HG03159 (cell line): ENCODE measurements at regions not wholly inside any gene's neighbourhood (a gene's known extent, or its start where the extent isn't known, plus 50 kb on each side); places are given as distances from the start of the nearest gene placed in this dataset.
A peak's percentile ranks its signal among the peaks of the same experiment; 100 is the strongest.
"Not testable (repeated sequence)": the region's sequence is repeated elsewhere in the genome, so short reads cannot be mapped to it uniquely, and the experiment has no call there.

Source experiments
- ATAC-seq: cut with Tn5 transposase; IDR thresholded peaks from one replicate; pipeline ENCODE4 v1.9.1; 2021; ENCODE audit warnings: mild to moderate bottlenecking, moderate library complexity; ENCODE audit not compliant: unreplicated experiment

DNA sequence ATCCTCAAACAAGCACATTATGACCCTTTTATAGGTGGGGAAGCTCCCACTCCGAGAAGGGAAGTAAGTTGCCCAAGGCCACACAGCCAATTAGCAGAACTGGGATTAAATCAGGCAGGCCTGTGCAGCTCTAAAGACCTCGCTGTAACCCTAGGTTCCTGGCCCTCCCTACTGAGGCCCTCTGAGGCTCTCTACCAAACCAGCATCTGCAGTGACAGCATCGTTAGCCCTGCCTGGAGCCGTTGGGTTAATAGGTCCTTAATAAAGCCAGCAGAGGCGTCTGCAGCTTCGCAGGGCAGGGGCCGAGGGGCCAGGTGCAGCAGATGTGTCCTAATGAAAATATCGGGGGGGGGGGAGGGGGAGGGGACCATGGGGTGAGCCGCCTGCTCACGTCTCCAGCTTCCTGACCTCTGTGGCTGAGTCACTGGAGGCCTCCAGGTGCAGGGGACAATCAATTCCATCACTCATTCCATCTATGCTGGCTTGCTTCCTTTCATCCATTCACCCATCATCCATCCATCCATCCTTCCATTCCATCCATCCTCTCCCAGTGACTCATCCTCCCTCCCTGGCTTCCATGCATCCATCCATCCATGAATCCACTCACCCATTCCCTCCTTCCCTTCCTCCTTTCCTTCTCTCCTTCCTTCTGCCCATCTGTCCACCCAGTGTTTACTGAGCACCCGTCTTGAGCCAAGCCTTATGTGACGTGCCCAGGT lies 203.9 kb downstream of the C9orf50 start:
- ATAC-seq, result no peak

DNA sequence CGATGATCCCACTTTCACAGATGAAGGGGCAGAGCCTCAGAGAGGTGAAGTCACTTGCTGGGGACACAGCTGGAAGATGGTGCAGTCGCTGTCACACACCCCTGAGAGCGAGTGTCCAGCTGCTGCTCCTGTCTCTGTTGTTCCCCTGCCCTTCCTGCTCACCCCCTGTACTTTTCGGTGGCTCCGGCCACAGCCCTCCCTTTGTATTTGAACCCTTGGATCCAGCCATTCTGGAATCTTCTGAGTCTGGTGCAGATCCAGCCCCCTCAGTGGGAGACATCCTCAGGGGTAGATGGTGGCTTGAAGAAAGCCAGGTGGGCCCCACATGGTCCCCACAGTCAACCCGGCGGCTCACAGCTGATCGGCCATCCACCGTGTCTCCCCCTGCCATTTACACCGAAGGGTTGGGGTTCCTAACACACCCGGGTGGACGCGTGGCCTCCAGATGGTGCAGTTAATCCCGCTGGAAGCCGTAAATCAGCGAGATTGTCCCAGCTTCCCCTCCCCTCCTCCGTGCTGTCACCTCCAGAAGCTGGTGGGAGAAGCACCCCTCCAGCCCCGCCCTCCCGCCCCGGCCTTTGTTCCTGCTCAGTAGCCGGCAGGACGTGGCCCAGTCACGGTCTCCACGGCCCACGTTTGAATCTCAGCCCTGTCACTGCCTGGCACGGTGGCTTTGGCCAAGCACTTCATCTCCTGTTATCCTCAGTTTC lies 204.8 kb downstream of the C9orf50 start:
- no peak for ATAC-seq

DNA sequence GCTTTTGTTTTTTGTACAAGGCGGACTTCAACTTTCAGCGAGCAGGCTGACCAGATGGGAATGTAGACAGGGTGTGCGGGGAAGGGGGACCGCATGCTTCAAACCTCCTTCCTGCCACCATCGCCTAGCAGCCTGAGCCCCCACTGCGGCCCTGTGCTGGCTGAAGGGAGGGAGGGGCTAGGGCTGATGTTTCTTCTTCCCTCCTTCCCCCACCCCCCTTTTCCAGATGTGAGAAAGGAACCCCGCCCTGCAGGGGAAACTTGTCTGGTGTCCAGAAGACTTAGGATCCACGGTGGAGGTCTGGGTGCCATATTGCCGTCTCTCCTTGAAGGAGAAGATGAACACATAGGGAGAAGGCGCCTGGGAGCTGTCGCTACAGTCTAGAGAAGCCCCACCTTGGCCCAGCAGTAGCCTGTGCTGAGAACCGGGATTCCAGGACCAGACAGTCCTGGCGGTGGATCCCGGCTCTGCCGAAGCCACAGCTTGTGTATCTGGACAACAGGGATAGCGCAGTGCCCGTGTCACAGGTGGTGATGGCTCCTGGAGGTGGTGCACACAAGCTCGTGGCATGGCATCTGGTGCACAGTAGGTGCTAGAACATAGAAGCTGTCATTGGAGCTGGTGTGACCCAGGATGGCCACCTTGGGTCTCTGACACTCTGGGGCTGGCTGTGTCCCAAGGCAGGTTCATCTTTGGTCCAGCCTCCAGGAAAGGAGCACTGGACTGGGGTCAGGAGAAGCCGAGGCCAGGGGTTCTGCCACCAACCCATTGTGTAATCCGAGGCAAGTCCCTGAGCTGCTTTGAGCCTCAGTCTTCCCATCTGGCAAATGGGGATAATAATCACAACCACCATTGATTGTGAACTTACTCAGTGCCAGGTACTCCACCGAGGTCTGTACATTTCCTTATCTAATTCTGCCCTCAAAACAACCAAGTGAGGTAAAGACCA lies 205.6 kb downstream of the C9orf50 start:
- ATAC-seq, result no peak

DNA sequence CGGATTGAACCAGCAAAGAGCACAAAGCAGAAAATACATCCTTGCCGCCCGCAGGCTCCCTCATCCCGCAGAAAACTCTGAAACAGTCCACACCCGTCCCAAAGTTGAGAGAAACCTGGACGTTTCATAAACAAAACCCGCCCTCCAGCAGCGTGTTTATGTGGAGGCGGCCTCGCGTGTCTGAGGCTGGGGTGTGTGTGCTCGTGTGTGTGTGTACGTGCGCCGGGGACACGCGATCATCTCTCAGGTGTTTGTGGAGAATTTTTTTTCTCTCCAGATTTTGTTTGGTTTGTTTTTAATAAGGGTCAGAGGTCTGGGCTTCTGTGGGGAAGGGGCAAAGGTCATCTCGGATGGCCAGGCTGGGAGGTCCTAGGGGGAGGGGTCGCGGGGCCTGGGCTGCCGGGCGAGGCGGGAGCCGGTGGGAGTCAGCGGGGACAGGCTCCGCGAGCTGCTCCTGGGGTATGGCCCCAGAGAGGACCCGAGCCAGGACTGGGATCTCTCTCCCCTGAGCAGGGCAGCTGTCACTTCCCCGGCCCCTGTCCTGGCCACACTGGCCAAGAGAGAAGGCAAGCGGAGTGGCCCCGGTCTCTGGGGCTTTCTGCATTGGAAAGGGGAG lies 206.4 kb downstream of the C9orf50 start:
- no peak for ATAC-seq

DNA sequence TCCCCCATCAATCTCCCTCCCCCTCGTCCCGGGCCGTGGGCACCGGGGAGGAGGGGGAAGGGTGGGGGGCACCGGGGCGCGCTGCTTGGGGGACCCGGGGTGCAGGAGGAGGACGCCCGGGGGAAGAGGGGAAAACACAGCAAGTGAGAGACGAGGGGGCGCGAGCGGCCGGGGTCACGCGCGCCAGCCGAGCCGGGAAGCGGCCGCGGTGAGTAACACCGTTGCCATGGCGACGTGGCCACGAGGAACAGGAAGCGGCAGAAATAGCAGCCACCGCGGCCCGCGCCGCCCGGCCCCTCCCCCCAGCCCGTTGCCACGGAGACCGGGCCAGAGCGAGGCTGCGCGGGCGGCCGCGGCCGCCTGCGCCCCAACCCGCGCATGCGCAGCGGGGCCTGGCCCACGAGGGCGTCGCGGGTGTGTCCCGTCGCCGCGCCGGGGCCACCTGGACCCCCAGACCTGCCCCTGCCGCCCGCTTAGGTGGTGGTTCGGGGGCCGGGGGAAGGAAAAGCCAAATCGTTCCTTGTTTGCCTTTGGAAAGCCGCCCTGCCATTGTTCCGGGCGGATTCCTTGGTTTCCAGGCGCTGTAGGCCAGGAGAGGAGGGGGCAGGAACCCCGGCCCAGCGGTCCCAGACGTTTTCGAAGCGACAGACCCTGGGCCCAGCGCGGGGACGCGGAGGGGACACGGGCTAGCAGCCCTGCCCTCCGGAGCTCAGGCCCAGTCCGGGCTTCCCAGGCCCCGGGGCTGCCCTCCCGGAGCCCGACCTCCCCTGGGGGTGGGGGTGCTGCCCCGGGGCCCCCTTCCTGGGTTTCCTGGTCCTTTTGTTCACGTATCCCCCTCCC lies 207.1 kb downstream of the C9orf50 start:
- peak; percentile 81 for ATAC-seq

DNA sequence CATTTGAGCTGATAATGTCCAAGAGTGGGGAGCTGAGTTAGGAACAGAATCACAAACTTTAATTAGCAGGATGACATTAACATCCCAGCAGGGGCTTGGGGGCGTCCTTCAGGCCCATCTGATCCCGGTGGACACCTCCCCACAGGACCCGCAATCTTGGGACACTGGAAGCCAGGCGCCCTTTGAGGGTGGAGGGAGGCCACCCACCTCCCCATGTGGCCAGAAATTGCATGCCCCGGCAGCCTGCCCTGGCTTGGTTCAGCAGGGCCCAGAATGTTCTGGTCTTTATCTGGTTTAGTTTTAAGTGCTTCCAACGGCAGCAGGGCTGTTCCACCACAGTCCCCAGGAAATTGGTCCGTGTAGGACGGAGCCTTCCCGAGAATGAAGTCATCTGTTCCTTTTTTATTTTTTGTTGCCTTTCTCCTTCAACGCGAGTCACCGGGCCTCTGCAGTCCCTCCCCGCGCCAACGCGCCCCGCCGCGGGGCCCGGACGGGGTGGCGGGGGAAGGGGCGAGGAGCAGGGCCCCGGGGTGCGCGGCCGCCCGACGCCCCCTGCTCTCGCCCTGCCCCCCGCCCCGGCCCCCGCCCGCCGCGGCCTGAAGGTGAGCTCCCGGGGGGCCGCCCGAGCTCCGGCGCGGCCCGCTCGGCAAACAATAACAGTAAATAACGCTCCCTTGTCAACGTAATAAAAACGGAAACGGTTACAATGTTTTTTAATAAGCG lies 207.9 kb downstream of the C9orf50 start:
- ATAC-seq, result peak; percentile 28

DNA sequence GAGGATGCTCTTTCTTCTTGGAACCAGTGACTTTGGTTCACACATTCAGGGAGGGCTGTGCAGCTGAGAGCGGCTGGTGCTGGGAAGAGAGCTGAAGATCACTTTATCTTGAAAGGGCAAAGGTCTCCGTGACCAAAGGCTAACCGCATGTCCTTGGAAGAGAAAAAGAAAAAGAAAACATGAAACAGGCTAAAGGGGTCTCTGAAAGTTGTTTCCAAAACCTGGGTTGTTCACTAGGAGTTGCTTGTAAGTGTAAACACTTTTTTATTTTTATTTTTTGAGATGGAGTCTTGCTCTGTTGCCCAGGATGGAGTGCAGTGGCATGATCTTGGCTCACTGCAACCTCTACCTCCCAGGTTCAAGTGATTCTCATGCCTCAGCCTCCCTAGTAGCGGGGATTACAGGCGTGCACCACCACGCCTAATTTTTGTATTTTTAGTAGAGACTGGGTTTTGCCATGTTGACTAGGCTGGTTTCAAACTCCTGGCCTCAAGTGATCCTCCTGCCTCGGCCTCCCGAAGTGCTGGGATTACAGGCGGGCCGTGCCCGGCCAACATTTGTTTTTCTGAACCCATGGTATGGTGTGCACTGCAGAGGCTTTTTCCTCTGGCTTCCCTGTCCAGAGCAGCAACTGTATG lies 208.6 kb downstream of the C9orf50 start:
- ATAC-seq, result not testable (repeated sequence)

DNA sequence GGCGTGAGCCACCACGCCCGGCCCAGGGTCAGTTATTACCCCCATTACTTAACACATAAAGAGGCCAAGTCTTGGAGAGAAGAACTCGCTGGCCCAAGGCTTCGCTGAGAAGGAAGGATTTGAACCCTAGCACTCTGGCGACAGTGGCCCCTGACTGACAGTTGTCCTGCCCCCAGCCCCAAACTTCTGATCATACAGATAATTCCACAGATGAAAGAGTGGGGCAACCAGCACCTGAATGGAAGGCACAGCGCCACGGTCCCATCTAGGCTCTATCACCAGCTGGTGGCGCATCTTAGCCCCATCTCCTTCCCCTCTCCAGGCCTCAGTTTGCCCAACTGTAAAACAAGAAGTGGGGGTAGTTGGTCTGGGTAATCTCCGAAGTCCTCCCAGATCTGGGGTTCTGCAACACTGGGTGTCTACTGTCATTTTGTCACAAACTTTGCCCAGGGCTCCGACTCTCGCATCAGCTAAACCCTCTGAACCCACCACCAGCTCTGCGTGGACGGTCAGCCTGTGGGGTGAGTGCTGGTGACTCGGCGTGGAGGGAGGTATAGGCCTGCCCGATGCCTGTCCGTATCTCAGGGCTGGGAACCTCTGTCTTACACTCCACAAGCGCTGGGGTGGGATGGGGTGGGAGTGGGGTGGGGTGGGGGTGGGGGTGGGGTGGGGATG lies 209.3 kb downstream of the C9orf50 start:
- ATAC-seq, result no peak

DNA sequence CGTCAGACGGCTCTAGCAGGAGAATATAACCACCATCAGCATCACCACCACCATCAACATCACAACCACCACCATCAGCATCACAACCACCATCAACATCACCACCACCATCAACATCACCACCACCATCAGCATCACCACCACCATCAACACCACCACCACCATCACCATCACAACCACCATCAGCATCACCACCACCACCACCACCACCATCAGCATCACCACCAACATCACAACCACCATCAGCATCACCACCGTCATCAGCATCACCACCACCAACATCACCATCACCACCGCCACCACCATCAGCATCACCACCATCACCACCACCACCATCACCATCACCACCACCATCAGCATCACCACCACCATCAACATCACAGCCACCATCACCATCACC lies 210.7 kb downstream of the C9orf50 start:
- ATAC-seq, result no peak

DNA sequence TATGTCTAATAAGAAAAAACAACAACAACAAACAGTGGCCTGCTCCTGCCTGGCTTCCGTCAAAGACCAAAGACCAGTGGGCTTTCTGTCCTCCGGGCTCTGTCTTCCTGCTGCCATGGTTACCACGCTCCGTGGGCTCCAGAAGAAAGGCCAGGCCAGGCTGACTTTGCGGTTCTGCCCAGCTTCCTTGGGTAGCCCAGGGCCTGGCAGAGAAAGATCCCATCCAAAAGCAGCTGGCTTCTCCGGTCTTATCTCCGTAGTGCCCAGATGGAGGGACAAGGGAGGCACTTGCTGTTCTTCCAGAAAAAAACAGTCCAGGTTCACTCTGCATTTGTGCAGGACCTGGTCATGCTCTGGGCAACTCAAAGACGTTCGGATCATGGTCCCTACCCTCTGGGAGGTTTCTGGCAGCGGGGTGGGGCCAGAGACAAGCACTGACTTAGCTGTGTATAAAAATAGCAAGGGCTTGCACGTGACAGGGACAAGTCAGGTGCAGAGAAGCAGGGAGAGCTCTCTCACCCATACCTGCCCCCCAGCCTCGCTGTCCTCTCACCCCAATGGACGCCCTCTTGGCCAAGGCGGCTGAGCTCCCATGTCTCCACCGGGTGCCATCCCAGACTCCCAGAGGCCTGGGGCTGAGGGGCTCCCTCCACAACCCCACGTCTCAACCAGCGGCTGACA lies 212.2 kb downstream of the C9orf50 start:
- ATAC-seq, result no peak

DNA sequence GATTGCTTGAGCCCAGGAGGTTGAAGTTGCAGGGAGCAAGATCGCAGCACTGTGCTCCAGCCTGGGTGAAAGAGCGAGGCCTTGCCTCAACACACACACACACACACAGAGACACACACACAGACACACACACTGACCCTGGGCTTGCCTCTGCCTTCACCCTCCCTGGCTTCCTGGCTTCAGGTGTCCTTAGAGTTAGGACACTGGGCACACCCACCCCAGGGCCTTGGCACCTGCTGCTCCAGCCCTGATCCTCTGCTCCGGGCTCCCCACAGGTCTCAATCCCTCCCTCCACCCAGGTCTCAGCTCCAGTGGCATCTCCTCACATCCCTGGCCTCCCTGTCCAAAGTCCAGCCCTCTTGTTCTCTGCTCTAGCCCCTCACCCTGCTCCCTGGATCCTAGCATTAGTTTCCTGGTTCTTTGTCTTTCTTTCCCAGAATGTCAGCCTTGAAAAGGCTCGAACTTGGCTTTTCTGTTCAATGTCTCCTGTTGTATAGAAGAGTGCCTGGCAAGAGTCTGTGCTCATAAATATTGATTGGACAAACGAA lies 212.9 kb downstream of the C9orf50 start:
- no peak for ATAC-seq

DNA sequence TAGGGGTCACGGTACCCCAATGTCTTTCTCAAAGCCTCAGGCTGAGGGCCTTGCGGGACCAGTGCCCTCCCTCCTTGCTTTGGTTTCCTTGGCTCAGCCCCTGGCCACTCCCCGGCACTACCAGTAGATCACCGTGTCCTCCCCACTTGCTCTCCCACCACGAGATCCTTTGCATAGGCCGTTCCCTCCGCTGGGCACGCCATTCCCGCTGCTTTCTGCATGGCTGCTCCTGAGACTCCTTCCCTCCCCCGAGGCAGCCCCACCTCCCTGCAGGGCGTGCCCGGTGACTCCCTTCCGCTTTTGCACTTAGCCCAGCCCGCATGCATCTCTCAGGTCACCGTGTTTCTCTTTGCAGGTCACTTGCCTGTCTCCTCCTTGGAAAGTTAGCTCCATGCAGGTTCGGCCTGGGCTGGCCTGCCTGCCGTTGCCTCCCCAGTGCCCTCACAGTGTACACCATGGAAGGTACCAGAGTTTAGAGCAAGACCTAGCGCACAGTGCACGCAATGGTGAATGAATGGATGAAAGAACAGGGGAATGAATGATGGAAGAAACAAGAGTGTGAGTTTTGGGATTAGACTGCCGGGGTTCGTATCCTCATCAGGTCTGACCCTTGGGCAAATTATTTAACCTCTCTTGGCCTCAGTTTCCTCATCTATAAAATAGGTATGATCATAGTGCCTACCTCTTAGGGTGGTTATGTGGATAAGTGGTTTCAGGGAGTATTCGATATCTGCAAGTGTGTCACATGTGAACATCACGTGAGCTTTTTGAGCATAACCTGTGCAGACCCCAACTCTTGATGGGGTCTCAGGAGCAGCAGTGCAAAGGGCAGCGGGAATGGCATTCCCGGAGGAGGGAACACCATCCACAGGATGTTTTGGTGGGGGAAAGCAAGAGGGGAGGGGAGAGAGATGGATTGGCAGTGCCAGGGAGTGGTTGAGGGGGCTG lies 214.3 kb downstream of the C9orf50 start:
- ATAC-seq, result no peak

DNA sequence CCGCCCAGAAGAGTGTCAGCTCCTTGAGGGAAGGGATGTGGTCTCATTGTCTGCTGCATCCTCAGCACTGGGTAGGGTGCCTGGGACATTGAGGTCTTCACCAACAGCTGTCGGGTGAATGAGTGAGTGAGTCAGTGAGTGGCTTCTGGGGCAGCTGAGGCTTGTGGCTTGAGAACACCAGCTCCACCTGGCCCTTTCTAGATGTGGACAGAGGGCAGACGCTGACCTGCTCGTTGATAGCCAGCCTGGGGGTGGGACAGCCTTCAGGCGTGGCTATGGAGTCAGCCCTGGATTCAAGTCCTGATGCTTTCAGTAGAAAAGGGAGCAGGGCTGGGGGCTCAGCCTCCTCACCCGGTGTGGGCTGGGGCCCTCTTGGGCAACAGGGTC lies 215.1 kb downstream of the C9orf50 start:
- ATAC-seq, result no peak

DNA sequence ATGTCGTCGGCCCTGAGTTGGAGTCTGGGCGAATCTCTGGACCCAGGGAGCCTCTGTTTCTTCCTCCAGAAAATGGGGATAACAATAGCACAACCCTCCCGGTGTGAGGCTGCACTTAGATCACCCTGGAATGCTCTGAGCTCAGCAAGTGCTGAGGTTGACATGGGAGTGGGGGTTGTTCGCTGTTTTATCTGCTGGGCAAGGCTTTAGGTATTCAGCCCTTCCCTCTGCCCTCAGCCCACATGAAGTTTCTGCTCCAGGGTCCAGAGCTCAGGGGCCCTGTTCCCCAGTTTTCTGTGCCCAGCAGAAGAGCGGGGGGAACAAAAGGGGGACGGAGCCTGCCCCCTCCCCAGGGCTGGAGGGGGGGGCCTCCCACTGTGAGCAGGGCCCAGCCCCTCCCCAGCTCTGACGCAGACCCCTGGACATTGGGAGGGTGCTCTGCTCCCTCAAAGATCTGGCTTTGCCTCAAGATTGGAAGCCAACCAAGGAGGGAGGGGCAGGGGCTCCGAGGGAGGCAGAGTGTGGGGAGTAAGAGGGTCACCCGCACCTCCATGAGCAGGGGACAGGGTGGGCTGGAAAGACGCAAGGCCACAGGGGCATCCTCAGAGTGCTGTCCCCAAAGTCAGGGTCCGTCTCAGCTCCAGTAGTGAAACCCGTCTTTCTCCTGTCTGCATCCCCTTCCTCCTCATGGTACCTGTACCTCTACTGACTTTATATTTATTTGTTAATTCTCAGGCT lies 215.6 kb downstream of the C9orf50 start:
- ATAC-seq, result no peak

DNA sequence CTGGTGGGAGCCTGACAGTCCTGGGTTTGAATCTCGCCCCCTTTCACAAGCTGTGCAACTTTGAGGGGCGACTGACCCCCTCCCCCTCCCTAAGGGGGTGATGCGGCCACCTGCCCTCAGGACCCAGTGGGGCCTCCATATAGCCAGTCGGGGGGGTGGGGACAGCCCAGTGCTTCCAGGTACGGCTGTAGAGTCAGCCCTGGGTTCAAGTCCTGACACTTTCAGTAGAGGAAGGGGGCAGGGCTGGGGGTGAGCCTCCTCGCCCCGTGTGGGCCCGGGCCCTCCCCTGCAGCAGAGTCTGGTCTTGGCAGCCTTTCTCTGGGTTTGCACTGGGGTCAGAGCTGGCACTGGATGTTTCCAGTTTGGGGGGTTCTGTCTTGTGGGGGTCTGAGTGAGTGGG lies 216.3 kb downstream of the C9orf50 start:
- ATAC-seq, result no peak
